ENCODE measurements at regions not wholly inside any gene's neighbourhood (a gene's known extent, or its start where the extent isn't known, plus 50 kb on each side); places are given as distances from the start of the nearest gene placed in this dataset.

GRCh38 chr1:9419369-9420041 lies 119.8 kb upstream of the SLC25A33 start:
- DNase-seq (ENCODE audit: low spot score in 2 of 2), result no peak
- no peak overlapping the region for H3K27ac ChIP-seq
- WGBS, 2 donors, result 89 to 90% methylated on average over 8 of the region's 8 CpGs
- H3K9me3 ChIP-seq, result no peaks in the 10 kb centered on the region
- H3K4me1 ChIP-seq, result peaks cover 0 to 8% (median 1%) of the 10 kb centered on the region in 4 donors
- peaks cover 0 to 9% (median 0%) of the 10 kb centered on the region in 3 donors for H3K36me3 ChIP-seq
- H3K27me3 ChIP-seq, result no peaks in the 10 kb centered on the region
- no peak for TF ChIP-seq POLR2A (IDR thresholded peaks at IDR 0.05)
- no peak for TF ChIP-seq CTCF (IDR thresholded peaks at IDR 0.05)
- no peak for TF ChIP-seq EP300 (IDR thresholded peaks at IDR 0.05)
- H3K4me3 ChIP-seq, result no peak overlapping the region

- no peak overlapping the region for H3K27ac ChIP-seq
- DNase-seq (ENCODE audit: low spot score in 2 of 2), result no peak
- TF ChIP-seq POLR2A (IDR thresholded peaks at IDR 0.05) (no peak), CTCF (IDR thresholded peaks at IDR 0.05) (no peak), EP300 (IDR thresholded peaks at IDR 0.05) (no peak)
- H3K4me3 ChIP-seq, result no peak overlapping the region
- H3K36me3 ChIP-seq, result peaks cover 0 to 9% (median 0%) of the 10 kb centered on the region in 3 donors
- WGBS, 2 donors, result 89 to 91% methylated on average over 5 of the region's 5 CpGs
- H3K4me1 ChIP-seq, result no peaks in the 10 kb centered on the region
- no peaks in the 10 kb centered on the region for H3K27me3 ChIP-seq
- H3K9me3 ChIP-seq, result no peaks in the 10 kb centered on the region
These were observed 118.3 kb upstream of the SLC25A33 start for GRCh38 chr1:9420835-9421532.

GRCh38 chr1:9421533-9421873 lies 117.8 kb upstream of the SLC25A33 start:
- 74 to 76% methylated on average over 5 of the region's 5 CpGs for WGBS, 2 donors
- Histone ChIP-seq H3K27me3 (no peaks in the 10 kb centered on the region), H3K4me1 (no peaks in the 10 kb centered on the region), H3K36me3 (peaks cover 0 to 9% (median 0%) of the 10 kb centered on the region in 3 donors), H3K4me3 (no peak overlapping the region), H3K9me3 (no peaks in the 10 kb centered on the region), H3K27ac (no peak overlapping the region)
- no peak for DNase-seq (ENCODE audit: low spot score in 2 of 2)
- TF ChIP-seq POLR2A (IDR thresholded peaks at IDR 0.05) (no peak), CTCF (IDR thresholded peaks at IDR 0.05) (no peak), EP300 (IDR thresholded peaks at IDR 0.05) (no peak)

DNA sequence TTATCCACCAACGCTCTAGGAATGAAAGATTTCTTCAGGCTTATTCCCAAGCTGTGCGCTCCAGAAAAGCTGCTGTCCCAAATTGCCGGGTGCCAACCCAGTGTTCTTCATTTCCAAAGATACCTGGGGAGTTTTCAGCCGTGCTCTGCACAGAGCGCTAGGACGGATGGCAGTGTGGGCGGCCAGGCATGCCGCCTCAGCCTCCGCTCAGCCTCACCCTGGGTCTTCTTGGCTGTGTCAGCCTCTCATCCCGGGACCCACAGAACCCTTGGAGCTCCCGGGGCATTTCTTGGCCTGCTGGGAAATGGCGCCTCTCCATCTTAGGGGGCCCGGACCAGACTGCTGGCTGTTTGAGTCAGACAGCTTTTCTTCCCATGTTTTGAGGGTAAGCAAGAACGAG lies 116.9 kb upstream of the SLC25A33 start:
- Histone ChIP-seq H3K27me3 (no peaks in the 10 kb centered on the region), H3K4me3 (no peak overlapping the region), H3K9me3 (no peaks in the 10 kb centered on the region), H3K4me1 (no peaks in the 10 kb centered on the region), H3K36me3 (peaks cover 0 to 9% (median 0%) of the 10 kb centered on the region in 3 donors), H3K27ac (no peak overlapping the region)
- no peak for DNase-seq (ENCODE audit: low spot score in 2 of 2)
- TF ChIP-seq CTCF (IDR thresholded peaks at IDR 0.05) (no peak), POLR2A (IDR thresholded peaks at IDR 0.05) (no peak), EP300 (IDR thresholded peaks at IDR 0.05) (no peak)
- 86 to 91% methylated on average over 13 to 14 of the region's 14 CpGs for whole genome bisulfite sequencing, 2 donors

DNA sequence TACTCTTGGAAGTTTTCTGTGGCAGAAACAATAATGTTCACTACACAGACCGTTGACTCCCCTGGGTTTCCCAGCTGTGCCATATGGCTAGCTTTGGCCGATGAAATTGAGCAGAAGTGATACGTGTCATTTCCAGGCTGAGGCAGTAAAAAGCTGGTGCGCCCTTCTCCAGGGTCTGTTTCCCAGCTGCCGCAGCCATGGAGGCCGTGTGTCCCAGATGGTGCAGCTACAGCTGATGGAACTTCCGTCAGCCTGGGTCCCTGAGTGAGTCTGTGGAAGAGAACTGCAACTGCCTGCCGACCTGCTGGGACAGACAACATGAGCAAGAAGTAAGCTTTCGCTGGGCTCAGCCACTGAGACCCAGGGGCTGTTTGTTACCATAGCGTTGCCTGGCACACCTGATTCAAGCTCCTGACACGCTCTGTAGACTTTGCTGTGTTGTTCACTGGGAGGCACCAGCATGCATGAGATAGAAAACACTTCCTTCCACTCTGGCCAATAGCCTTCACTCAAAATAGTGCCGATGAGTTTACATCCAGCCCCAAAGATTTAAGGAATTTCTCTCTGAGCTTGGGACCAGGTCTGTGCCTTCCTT lies 116.3 kb upstream of the SLC25A33 start:
- Histone ChIP-seq H3K9me3 (no peaks in the 10 kb centered on the region), H3K27me3 (no peaks in the 10 kb centered on the region), H3K4me1 (no peaks in the 10 kb centered on the region), H3K36me3 (peaks cover 0 to 9% (median 0%) of the 10 kb centered on the region in 3 donors), H3K27ac (no peak overlapping the region), H3K4me3 (no peak overlapping the region)
- no peak for DNase-seq (ENCODE audit: low spot score in 2 of 2)
- TF ChIP-seq CTCF (IDR thresholded peaks at IDR 0.05), result no peak
- TF ChIP-seq EP300 (IDR thresholded peaks at IDR 0.05), result no peak
- no peak for TF ChIP-seq POLR2A (IDR thresholded peaks at IDR 0.05)
- WGBS, 2 donors, result 81 to 87% methylated on average over 12 of the region's 12 CpGs

Measured in tibial nerve (tissue), 4 donors.